CD14-positive monocyte (primary cell): ENCODE measurements at regions not wholly inside any gene's neighbourhood (a gene's known extent, or its start where the extent isn't known, plus 50 kb on each side); places are given as distances from the start of the nearest gene placed in this dataset.

Experiments
- DNase-seq, 3 donors: peaks; one replicate each; pipeline ENCODE4 v3.0.0-alpha.2; 2011 to 2022
- H2AFZ ChIP-seq: 2 replicates; pipeline ENCODE4 v1.6.0; 2012; ENCODE audit warnings: mild to moderate bottlenecking, low read depth, low read length, inconsistent platforms; ENCODE audit not compliant: insufficient read depth, poor library complexity, severe bottlenecking
- H3K27ac ChIP-seq, 2 donors: 1 replicate in 1 of 2; 2 replicates in 1 of 2; pipeline ENCODE4 v1.5.1; 2012 to 2013; ENCODE audit warnings: low read length in 2 of 2, control low read depth in 1 of 2, inconsistent platforms in 1 of 2, low read depth in 1 of 2, mild to moderate bottlenecking in 1 of 2
- H3K27me3 ChIP-seq, 2 donors: one replicate each; pipeline versions ENCODE4 v1.6.0 to v1.6.1; 2011 to 2013; ENCODE audit warnings: low read length in 2 of 2; ENCODE audit not compliant: control insufficient read depth in 2 of 2, insufficient read depth in 2 of 2
- H3K36me3 ChIP-seq, 2 donors: replicated peaks in 1 of 2; 1 replicate in 1 of 2; 2 replicates in 1 of 2; pipeline versions ENCODE4 v1.5.1 to v1.6.1; 2012 to 2013; ENCODE audit warnings: low read length in 2 of 2, control low read depth in 1 of 2, inconsistent platforms in 1 of 2, mild to moderate bottlenecking in 1 of 2; ENCODE audit not compliant: insufficient read depth in 2 of 2, control insufficient read depth in 1 of 2
- H3K4me1 ChIP-seq, 2 donors: 1 replicate in 1 of 2; 2 replicates in 1 of 2; pipeline versions ENCODE4 v1.5.1 to v1.6.1; 2012 to 2013; ENCODE audit warnings: low read length in 2 of 2, control low read depth in 1 of 2, inconsistent platforms in 1 of 2, mild to moderate bottlenecking in 1 of 2, moderate library complexity in 1 of 2; ENCODE audit not compliant: insufficient read depth in 2 of 2, control insufficient read depth in 1 of 2
- H3K4me2 ChIP-seq: replicated peaks from 2 replicates; pipeline ENCODE3; 2012; ENCODE audit warnings: low read length, moderate library complexity, mild to moderate bottlenecking; ENCODE audit not compliant: poor library complexity, severe bottlenecking; ENCODE audit errors: extremely low read depth
- H3K4me3 ChIP-seq, 3 experiments: fragments of 200-600 bp in 1 of 3; sonication (generic) in 1 of 3; replicated peaks in 1 of 3; 1 replicate in 2 of 3; 2 replicates in 1 of 3; pipeline ENCODE4 v1.5.1; 2011 to 2013; ENCODE audit warnings: low read length in 3 of 3, mild to moderate bottlenecking in 3 of 3, control low read depth in 2 of 3, low read depth in 2 of 3, inconsistent platforms in 1 of 3, moderate library complexity in 1 of 3
- H3K79me2 ChIP-seq: 2 replicates; pipeline ENCODE4 v1.6.0; 2012; ENCODE audit warnings: mild to moderate bottlenecking, control low read depth, inconsistent platforms, low read length, moderate library complexity; ENCODE audit not compliant: insufficient read depth
- H3K9ac ChIP-seq: 2 replicates; pipeline ENCODE4 v1.6.0; 2017; ENCODE audit warnings: low read length, mild to moderate bottlenecking; ENCODE audit not compliant: insufficient read depth, poor library complexity, severe bottlenecking
- H3K9me3 ChIP-seq, 2 donors: replicated peaks in 1 of 2; 1 replicate in 1 of 2; 2 replicates in 1 of 2; pipeline versions ENCODE4 v1.5.1 to v1.6.1; 2012 to 2013; ENCODE audit warnings: low read length in 2 of 2, control low read depth in 1 of 2; ENCODE audit not compliant: control insufficient read depth in 1 of 2, insufficient read depth in 1 of 2
- H4K20me1 ChIP-seq: 2 replicates; pipeline ENCODE4 v1.6.0; 2012; ENCODE audit warnings: mild to moderate bottlenecking, low read length, control low read depth, moderate library complexity; ENCODE audit not compliant: insufficient read depth
- H3K27ac Mint-ChIP-seq, 7 donors: one replicate each; pipeline ENCODE4 v1.8.0; 2020; ENCODE audit warnings: mild to moderate bottlenecking in 7 of 7, mixed read lengths in 7 of 7, moderate library complexity in 6 of 7, inconsistent platforms in 2 of 7
- H3K27me3 Mint-ChIP-seq, 3 donors: one replicate each; pipeline ENCODE4 v1.8.0; 2021 to 2022; ENCODE audit warnings: low read depth in 3 of 3, mild to moderate bottlenecking in 3 of 3, mixed read lengths in 3 of 3, moderate library complexity in 3 of 3, inconsistent platforms in 1 of 3
- H3K36me3 Mint-ChIP-seq, 2 donors: one replicate each; pipeline ENCODE4 v1.8.0; 2020; ENCODE audit warnings: mixed read lengths in 2 of 2, inconsistent platforms in 1 of 2, mild to moderate bottlenecking in 1 of 2
- H3K4me1 Mint-ChIP-seq: one replicate; pipeline ENCODE4 v1.8.0; 2020; ENCODE audit warnings: mild to moderate bottlenecking, mixed read lengths
- H3K4me3 Mint-ChIP-seq, 2 donors: one replicate each; pipeline ENCODE4 v1.8.0; 2020; ENCODE audit warnings: mild to moderate bottlenecking in 2 of 2, mixed read lengths in 2 of 2, moderate library complexity in 1 of 2
- H3K9me3 Mint-ChIP-seq, 7 donors: one replicate each; pipeline ENCODE4 v1.8.0; 2020 to 2022; ENCODE audit warnings: mixed read lengths in 7 of 7, mild to moderate bottlenecking in 6 of 7, moderate library complexity in 6 of 7, inconsistent platforms in 2 of 7
- CTCF ChIP-seq: fragments of 200-600 bp; IDR thresholded peaks from one replicate; pipeline ENCODE4 v1.8.0; 2022; ENCODE audit warnings: antibody characterized with exemption, mild to moderate bottlenecking
- WGBS: methylation state at CpG from one replicate; pipeline ENCODE4 v1.1.5; 2013; ENCODE audit warnings: missing lambda C conversion rate; ENCODE audit not compliant: insufficient coverage; 5-methylcytosine and 5-hydroxymethylcytosine counted together
- intact Hi-C, 2 donors: fragments of 100-400 bp; cut with micrococcal nuclease; formaldehyde crosslinking; loops; one replicate each; pipeline versions ENCODE4 v1.15.0 to v1.15.1; 2023

- intact Hi-C loops: no loop called here
- Mint-ChIP-seq H3K9me3 (peaks cover 1 to 8% (median 7%) of the 10 kb centered on the region in 7 donors), H3K36me3 (no peaks in the 10 kb centered on the region), H3K4me3 (no peak overlapping the region), H3K4me1 (no peaks in the 10 kb centered on the region), H3K27ac (no peak overlapping the region), H3K27me3 (no peaks in the 10 kb centered on the region)
- H3K27ac ChIP-seq: no peak overlapping the region
- no peak for DNase-seq
- H3K36me3 ChIP-seq: no peaks in the 10 kb centered on the region
- H4K20me1 ChIP-seq: no peaks in the 10 kb centered on the region
- H3K4me3 ChIP-seq: no peak overlapping the region
- no peaks in the 10 kb centered on the region for H3K27me3 ChIP-seq
- no peak overlapping the region for H3K4me2 ChIP-seq
- H3K4me1 ChIP-seq: no peaks in the 10 kb centered on the region
- no peaks in the 10 kb centered on the region for H3K79me2 ChIP-seq
- no peak overlapping the region for H2AFZ ChIP-seq
- no peak for TF ChIP-seq CTCF
- 83% methylated on average over 2 of the region's 4 CpGs for WGBS
- H3K9me3 ChIP-seq: no peaks in the 10 kb centered on the region
- H3K9ac ChIP-seq: no peak overlapping the region
These were observed 379.7 kb upstream of the PTCHD4 start for GRCh38 chr6:48490658-48491057.

DNA sequence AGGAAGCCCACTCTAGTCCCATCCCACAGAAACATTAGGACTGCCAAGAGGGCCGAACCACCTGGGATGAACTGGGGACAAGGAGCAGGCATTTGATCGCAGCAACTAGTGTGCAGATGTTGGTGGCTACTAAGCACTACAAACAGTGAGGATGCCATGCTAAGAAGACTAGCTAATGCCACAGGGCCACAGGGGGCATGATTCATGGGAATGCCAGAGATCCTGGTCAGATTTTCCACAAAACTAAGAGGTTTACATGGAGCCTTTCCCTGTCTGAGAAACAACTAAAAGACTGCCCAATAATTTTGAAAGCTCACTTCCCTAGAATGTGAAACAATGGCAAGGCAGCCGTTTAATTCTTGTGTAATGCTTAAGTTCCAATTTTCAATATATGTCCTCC is 375.9 kb upstream of the PTCHD4 start:
- H3K4me3 Mint-ChIP-seq: no peak overlapping the region
- H3K27ac Mint-ChIP-seq: no peak overlapping the region
- H3K27me3 Mint-ChIP-seq: no peaks in the 10 kb centered on the region
- peaks cover 0 to 3% (median 0%) of the 10 kb centered on the region in 7 donors for H3K9me3 Mint-ChIP-seq
- Histone ChIP-seq H3K9me3 (no peaks in the 10 kb centered on the region), H3K27ac (no peak overlapping the region), H2AFZ (no peak overlapping the region), H3K4me3 (no peak overlapping the region), H3K9ac (no peak overlapping the region), H3K79me2 (no peaks in the 10 kb centered on the region), H3K27me3 (no peaks in the 10 kb centered on the region), H3K4me1 (no peaks in the 10 kb centered on the region), H4K20me1 (no peaks in the 10 kb centered on the region), H3K4me2 (no peak overlapping the region), H3K36me3 (no peaks in the 10 kb centered on the region)
- no peak for DNase-seq
- 94% methylated on average over 2 of the region's 3 CpGs for WGBS
- TF ChIP-seq CTCF: no peak
- intact Hi-C loops: no loop called here
- H3K4me1 Mint-ChIP-seq: no peaks in the 10 kb centered on the region
- H3K36me3 Mint-ChIP-seq: no peaks in the 10 kb centered on the region
